PC-3 (cell line): ENCODE measurements at regions not wholly inside any gene's neighbourhood (a gene's known extent, or its start where the extent isn't known, plus 50 kb on each side); places are given as distances from the start of the nearest gene placed in this dataset.

Experiments
- ATAC-seq: fragments of 200-7000 bp; cut with Tn5 transposase; 2 replicates; pipeline ENCODE4 v1.9.1; 2020; ENCODE audit warnings: mild to moderate bottlenecking, moderate library complexity
- BruUV-seq: library from RNA; stranded (reverse); fragments of 400-500 nt; replicated peaks from 2 replicates; lab custom pipeline; 2021; lab: Mats Ljungman, UMichigan
- CTCF ChIA-PET: fragments of 300-600 bp; sonication (Branson Sonifier 250); formaldehyde crosslinking; loops from one replicate; lab custom pipeline; 2022; ENCODE audit warnings: antibody characterized with exemption; lab: Charles Lee
- POLR2A ChIA-PET: fragments of 300-600 bp; sonication (Branson Sonifier 250); formaldehyde crosslinking; loops from one replicate; lab custom pipeline; 2022; ENCODE audit warnings: antibody characterized with exemption; ENCODE audit not compliant: unreplicated experiment; lab: Charles Lee
- DNase-seq: peaks from one replicate; pipeline ENCODE4 v3.0.0-alpha.2; 2015
- H2AFZ ChIP-seq: fragments of 300-600 bp; sonication (generic); 2 replicates; pipeline ENCODE4 v1.6.0; 2016; ENCODE audit warnings: antibody characterized with exemption, low read length
- H3F3A ChIP-seq: fragments of 300-600 bp; sonication (generic); one replicate; pipeline ENCODE4 v1.6.0; 2017; ENCODE audit warnings: antibody characterized with exemption, low read length, control low read depth, mild to moderate bottlenecking; ENCODE audit not compliant: unreplicated experiment
- H3K27ac ChIP-seq: fragments of 300-600 bp; sonication (generic); 2 replicates; pipeline ENCODE4 v1.5.1; 2016; ENCODE audit warnings: mild to moderate bottlenecking, low read length
- H3K27me3 ChIP-seq: fragments of 300-600 bp; sonication (generic); 2 replicates; pipeline ENCODE4 v1.6.1; 2016; ENCODE audit warnings: low read length, mixed read lengths
- H3K36me3 ChIP-seq: fragments of 300-600 bp; sonication (generic); 2 replicates; pipeline ENCODE4 v1.6.1; 2016; ENCODE audit warnings: low read depth, mixed run types, low read length, mixed read lengths
- H3K4me1 ChIP-seq: fragments of 300-600 bp; sonication (generic); 2 replicates; pipeline ENCODE4 v1.5.1; 2016; ENCODE audit warnings: low read length; ENCODE audit not compliant: insufficient read depth
- H3K4me2 ChIP-seq: fragments of 300-600 bp; sonication (generic); 2 replicates; pipeline ENCODE4 v1.6.0; 2016; ENCODE audit warnings: low read length
- H3K4me3 ChIP-seq: fragments of 300-600 bp; sonication (generic); 2 replicates; pipeline ENCODE4 v1.5.1; 2016; ENCODE audit warnings: mild to moderate bottlenecking, low read length, mixed read lengths
- H3K79me2 ChIP-seq: fragments of 300-600 bp; sonication (generic); 2 replicates; pipeline ENCODE4 v1.6.1; 2017; ENCODE audit warnings: low read length, mixed read lengths
- H3K9ac ChIP-seq: fragments of 300-600 bp; sonication (generic); 2 replicates; pipeline ENCODE4 v1.6.0; 2016; ENCODE audit warnings: mild to moderate bottlenecking, low read length
- H3K9me2 ChIP-seq: fragments of 300-600 bp; sonication (generic); replicated peaks from 2 replicates; pipeline ENCODE4 v1.6.1; 2016; ENCODE audit warnings: mixed run types, low read length, mixed read lengths
- H3K9me3 ChIP-seq: fragments of 300-600 bp; sonication (generic); 2 replicates; pipeline ENCODE4 v1.6.1; 2016; ENCODE audit warnings: low read length, mixed read lengths
- H4K20me1 ChIP-seq: fragments of 300-600 bp; sonication (generic); 2 replicates; pipeline ENCODE4 v1.6.1; 2016; ENCODE audit warnings: low read length, mixed read lengths
- EZH2 ChIP-seq: fragments of 300-600 bp; sonication (generic); IDR thresholded peaks from one replicate; pipeline ENCODE4 v1.6.1; 2017; ENCODE audit warnings: antibody characterized with exemption, mild to moderate bottlenecking, low read length; ENCODE audit not compliant: unreplicated experiment
- EZH2phosphoT487 ChIP-seq: fragments of 300-600 bp; sonication (generic); IDR thresholded peaks from 2 replicates; pipeline ENCODE4 v1.6.1; 2018; ENCODE audit warnings: mild to moderate bottlenecking, antibody characterized with exemption, low read length, borderline replicate concordance
- intact Hi-C: fragments of 100-400 bp; cut with micrococcal nuclease; formaldehyde crosslinking; loops from 2 replicates; pipeline ENCODE4 v1.9.0; 2023
- TF ChIP-seq, protein P1 (sequence below): fragments of 300-600 bp; sonication (generic); conservative IDR thresholded peaks from 2 replicates; pipeline ENCODE4 v1.5.1; 2017; ENCODE audit warnings: antibody characterized with exemption, low read depth, mild to moderate bottlenecking, low read length

DNA sequence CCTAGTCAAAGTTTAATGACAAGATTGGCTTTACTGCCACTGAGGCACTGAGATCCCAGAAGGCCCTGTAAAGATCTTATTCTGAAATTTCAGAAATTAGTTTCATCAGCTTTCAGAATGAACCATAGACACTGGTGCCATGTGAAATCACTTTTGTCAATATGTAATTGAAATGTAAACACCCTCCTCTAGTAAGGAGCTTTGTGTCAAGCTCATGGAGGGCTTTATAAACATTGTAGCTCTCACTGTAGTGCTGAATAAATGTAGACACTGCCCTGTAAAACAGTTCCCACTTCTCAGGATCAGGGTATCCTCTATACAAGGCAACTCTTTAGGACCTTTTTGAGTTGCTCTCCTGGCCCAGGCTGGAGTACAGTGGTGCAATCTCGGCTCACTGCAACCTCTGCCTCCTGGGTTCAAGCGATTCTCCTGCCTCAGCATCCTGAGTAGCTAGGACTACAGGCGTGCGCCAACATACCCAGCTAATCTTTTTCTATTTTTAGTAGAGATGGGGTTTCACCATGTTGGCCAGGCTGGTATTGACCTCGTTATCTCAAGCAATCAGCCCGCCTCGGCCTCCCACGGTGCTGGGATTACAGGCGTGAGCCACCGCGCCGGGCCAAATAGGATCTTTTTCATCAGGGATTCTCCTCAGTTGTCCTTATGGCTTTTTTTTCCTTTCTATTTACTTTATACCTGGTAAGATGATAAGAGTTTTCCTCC, 1823.9 kb upstream of the CDH9 start:
- Histone ChIP-seq H3K27me3 (no peaks in the 10 kb centered on the region), H3K79me2 (no peaks in the 10 kb centered on the region), H4K20me1 (no peaks in the 10 kb centered on the region), H2AFZ (no peak overlapping the region), H3K4me3 (no peak overlapping the region), H3K27ac (no peak overlapping the region), H3K36me3 (no peaks in the 10 kb centered on the region), H3K4me2 (no peak overlapping the region), H3K4me1 (no peaks in the 10 kb centered on the region), H3F3A (no peaks in the 10 kb centered on the region), H3K9ac (no peak overlapping the region), H3K9me2 (no peaks in the 10 kb centered on the region), H3K9me3 (no peaks in the 10 kb centered on the region)
- no peak for ATAC-seq
- DNase-seq = no peak
- ChIA-PET CTCF (no interaction called here), POLR2A (no interaction called here)
- TF ChIP-seq EZH2phosphoT487 (no peak), EZH2 (no peak)
- TF ChIP-seq, protein P1, sequence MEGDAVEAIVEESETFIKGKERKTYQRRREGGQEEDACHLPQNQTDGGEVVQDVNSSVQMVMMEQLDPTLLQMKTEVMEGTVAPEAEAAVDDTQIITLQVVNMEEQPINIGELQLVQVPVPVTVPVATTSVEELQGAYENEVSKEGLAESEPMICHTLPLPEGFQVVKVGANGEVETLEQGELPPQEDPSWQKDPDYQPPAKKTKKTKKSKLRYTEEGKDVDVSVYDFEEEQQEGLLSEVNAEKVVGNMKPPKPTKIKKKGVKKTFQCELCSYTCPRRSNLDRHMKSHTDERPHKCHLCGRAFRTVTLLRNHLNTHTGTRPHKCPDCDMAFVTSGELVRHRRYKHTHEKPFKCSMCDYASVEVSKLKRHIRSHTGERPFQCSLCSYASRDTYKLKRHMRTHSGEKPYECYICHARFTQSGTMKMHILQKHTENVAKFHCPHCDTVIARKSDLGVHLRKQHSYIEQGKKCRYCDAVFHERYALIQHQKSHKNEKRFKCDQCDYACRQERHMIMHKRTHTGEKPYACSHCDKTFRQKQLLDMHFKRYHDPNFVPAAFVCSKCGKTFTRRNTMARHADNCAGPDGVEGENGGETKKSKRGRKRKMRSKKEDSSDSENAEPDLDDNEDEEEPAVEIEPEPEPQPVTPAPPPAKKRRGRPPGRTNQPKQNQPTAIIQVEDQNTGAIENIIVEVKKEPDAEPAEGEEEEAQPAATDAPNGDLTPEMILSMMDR = no peak
- no TSS peak for BruUV-seq
- intact Hi-C loops = no loop called here

DNA sequence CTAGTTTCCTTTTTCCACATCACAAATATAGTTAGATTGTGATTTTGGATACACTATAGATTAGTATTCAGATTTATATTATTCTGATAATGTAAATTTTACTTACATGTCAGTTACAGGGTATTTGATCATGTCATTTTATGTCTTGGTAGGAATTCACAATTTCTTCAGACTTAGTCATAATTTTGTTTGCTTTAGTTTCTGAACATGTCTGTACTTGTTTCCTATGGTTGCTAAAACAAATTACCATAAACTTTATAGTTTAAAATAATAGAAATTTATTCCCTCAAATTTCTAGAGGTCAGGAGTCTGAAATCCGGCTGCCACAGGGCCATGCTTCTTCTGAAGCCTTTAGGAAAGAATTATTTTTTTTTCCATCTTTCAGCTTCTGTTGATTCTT, 1817.2 kb upstream of the CDH9 start:
- no TSS peak for BruUV-seq
- H3K9me2 ChIP-seq = no peaks in the 10 kb centered on the region
- H3K4me3 ChIP-seq = no peak overlapping the region
- no peaks in the 10 kb centered on the region for H3K36me3 ChIP-seq
- no peak overlapping the region for H3K9ac ChIP-seq
- CTCF ChIA-PET = no interaction called here
- no peak overlapping the region for H3K4me2 ChIP-seq
- H3K27me3 ChIP-seq = no peaks in the 10 kb centered on the region
- no peaks in the 10 kb centered on the region for H3F3A ChIP-seq
- no peak overlapping the region for H3K27ac ChIP-seq
- intact Hi-C loops = no loop called here
- no peaks in the 10 kb centered on the region for H3K4me1 ChIP-seq
- POLR2A ChIA-PET = no interaction called here
- TF ChIP-seq, protein P1 = no peak
- TF ChIP-seq EZH2 (no peak), EZH2phosphoT487 (no peak)
- H4K20me1 ChIP-seq = no peaks in the 10 kb centered on the region
- H2AFZ ChIP-seq = no peak overlapping the region
- no peaks in the 10 kb centered on the region for H3K9me3 ChIP-seq
- DNase-seq = peak; percentile 8
- peak; percentile 49; the same call in 1 of the 2 replicates for ATAC-seq
- no peaks in the 10 kb centered on the region for H3K79me2 ChIP-seq

DNA sequence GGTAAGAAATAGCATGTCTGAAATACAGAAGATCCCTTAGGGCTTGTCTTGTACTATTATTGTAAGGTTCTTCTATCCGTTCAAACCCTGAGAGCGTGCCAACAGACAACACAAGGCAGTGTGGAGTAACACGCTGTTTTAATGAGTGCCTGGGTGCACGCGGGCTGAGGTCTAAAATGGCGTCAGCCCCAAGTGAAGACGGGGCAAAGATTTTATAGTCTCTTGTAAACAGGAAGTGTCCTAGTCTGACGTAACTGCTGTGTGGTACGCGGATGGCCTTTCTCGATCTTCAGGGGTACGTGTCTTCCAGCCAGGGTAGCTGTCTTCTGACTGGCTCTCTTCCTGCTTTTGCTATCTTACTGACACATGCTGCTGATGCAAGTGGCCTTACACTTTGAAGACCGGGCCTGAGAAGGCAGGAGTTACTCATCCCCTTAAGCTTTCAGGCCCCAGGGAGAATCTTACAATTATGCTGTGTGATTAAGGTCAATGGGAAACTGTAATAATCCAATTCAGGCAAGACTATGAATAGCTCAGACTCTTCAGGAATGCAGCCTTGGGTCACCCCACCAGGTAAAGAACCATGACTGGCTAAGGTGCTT, 1812.0 kb upstream of the CDH9 start:
- Histone ChIP-seq H3K9me2 (no peaks in the 10 kb centered on the region), H3K4me1 (no peaks in the 10 kb centered on the region), H3K79me2 (no peaks in the 10 kb centered on the region), H3F3A (no peaks in the 10 kb centered on the region), H2AFZ (no peak overlapping the region), H3K4me3 (no peak overlapping the region), H3K27ac (no peak overlapping the region), H4K20me1 (no peaks in the 10 kb centered on the region), H3K27me3 (no peaks in the 10 kb centered on the region), H3K9ac (no peak overlapping the region), H3K4me2 (no peak overlapping the region), H3K9me3 (no peaks in the 10 kb centered on the region), H3K36me3 (no peaks in the 10 kb centered on the region)
- intact Hi-C loops = no loop called here
- ATAC-seq (no peak), DNase-seq (no peak)
- TF ChIP-seq, protein P1 = no peak
- TF ChIP-seq EZH2 = no peak
- TF ChIP-seq EZH2phosphoT487 = no peak
- BruUV-seq = no TSS peak
- CTCF ChIA-PET = no interaction called here
- POLR2A ChIA-PET = interaction anchor here (0.6 kb wide), 1 partner anchor 216 kb away, joined by 4 read pairs; no protein-coding TSS in a partner anchor
